WERI-Rb-1 (cell line): ENCODE measurements at regions not wholly inside any gene's neighbourhood (a gene's known extent, or its start where the extent isn't known, plus 50 kb on each side); places are given as distances from the start of the nearest gene placed in this dataset.

Source experiments
- DNase-seq: peaks from one replicate; pipeline ENCODE4 v3.0.0-alpha.2; 2020
- H3K27ac ChIP-seq: fragments of 250-450 bp; sonication (Bioruptor Pico); 2 replicates; pipeline ENCODE4 v1.5.1; 2020; ENCODE audit warnings: mild to moderate bottlenecking, moderate library complexity
- H3K27me3 ChIP-seq: fragments of 250-450 bp; sonication (Bioruptor Pico); 2 replicates; pipeline ENCODE4 v1.5.1; 2021; ENCODE audit warnings: mild to moderate bottlenecking, low read depth, moderate library complexity; ENCODE audit not compliant: insufficient read depth, severe bottlenecking
- H3K36me3 ChIP-seq: fragments of 250-450 bp; sonication (Bioruptor Pico); 2 replicates; pipeline ENCODE4 v1.5.1; 2020; ENCODE audit warnings: mild to moderate bottlenecking, moderate library complexity
- H3K4me3 ChIP-seq: 2 replicates; pipeline ENCODE4 v1.5.1; 2011; ENCODE audit warnings: low read depth, mild to moderate bottlenecking, control low read depth, low read length
- H3K9me3 ChIP-seq: fragments of 250-450 bp; sonication (Bioruptor Pico); 2 replicates; pipeline ENCODE4 v1.5.1; 2021; ENCODE audit warnings: mild to moderate bottlenecking, moderate library complexity; ENCODE audit not compliant: severe bottlenecking
- CTCF ChIP-seq: IDR thresholded peaks from 2 replicates; pipeline ENCODE4 v1.5.1; 2011; ENCODE audit warnings: low read depth, mild to moderate bottlenecking, control low read depth, inconsistent platforms, low read length

- no peak for DNase-seq
- no peak overlapping the region for H3K27ac ChIP-seq
- TF ChIP-seq CTCF = no peak
- no peaks in the 10 kb centered on the region for H3K9me3 ChIP-seq
- no peaks in the 10 kb centered on the region for H3K27me3 ChIP-seq
- H3K4me3 ChIP-seq = no peak overlapping the region
- H3K36me3 ChIP-seq = no peaks in the 10 kb centered on the region
Measured at GRCh38 chr5:58370606-58371005, 89.3 kb downstream of the PLK2 start.

- Histone ChIP-seq H3K27ac (no peak overlapping the region), H3K36me3 (no peaks in the 10 kb centered on the region), H3K9me3 (no peaks in the 10 kb centered on the region), H3K4me3 (no peak overlapping the region), H3K27me3 (no peaks in the 10 kb centered on the region)
- DNase-seq = no peak
- no peak for TF ChIP-seq CTCF
Measured at GRCh38 chr5:58369513-58370190, 90.2 kb downstream of the PLK2 start.

GRCh38 chr5:58366461-58366860 lies 93.4 kb downstream of the PLK2 start:
- no peaks in the 10 kb centered on the region for H3K9me3 ChIP-seq
- no peaks in the 10 kb centered on the region for H3K27me3 ChIP-seq
- no peak overlapping the region for H3K4me3 ChIP-seq
- no peak for DNase-seq
- TF ChIP-seq CTCF = no peak
- no peak overlapping the region for H3K27ac ChIP-seq
- no peaks in the 10 kb centered on the region for H3K36me3 ChIP-seq

GRCh38 chr5:58365791-58366190 lies 94.1 kb downstream of the PLK2 start:
- Histone ChIP-seq H3K27me3 (no peaks in the 10 kb centered on the region), H3K9me3 (no peaks in the 10 kb centered on the region), H3K4me3 (no peak overlapping the region), H3K36me3 (no peaks in the 10 kb centered on the region), H3K27ac (no peak overlapping the region)
- DNase-seq = no peak
- no peak for TF ChIP-seq CTCF

GRCh38 chr5:58363461-58364249 lies 96.2 kb downstream of the PLK2 start:
- H3K36me3 ChIP-seq = no peaks in the 10 kb centered on the region
- H3K9me3 ChIP-seq = no peaks in the 10 kb centered on the region
- H3K4me3 ChIP-seq = no peak overlapping the region
- DNase-seq = no peak
- H3K27ac ChIP-seq = no peak overlapping the region
- TF ChIP-seq CTCF = no peak
- no peaks in the 10 kb centered on the region for H3K27me3 ChIP-seq
